Thymus (tissue), 11 donors: ENCODE measurements at regions not wholly inside any gene's neighbourhood (a gene's known extent, or its start where the extent isn't known, plus 50 kb on each side); places are given as distances from the start of the nearest gene placed in this dataset.

ENCODE experiments used
- DNase-seq, 9 donors: peaks; one replicate each; pipeline ENCODE4 v3.0.0-alpha.2; 2013; ENCODE audit warnings: low spot score in 9 of 9, low read depth in 6 of 9, missing footprints in 1 of 9
- H3K27ac ChIP-seq, 2 donors: one replicate each; pipeline ENCODE4 v1.5.1; 2013; ENCODE audit warnings: control low read depth in 1 of 2, low read depth in 1 of 2, low read length in 1 of 2, mild to moderate bottlenecking in 1 of 2, moderate library complexity in 1 of 2
- H3K27me3 ChIP-seq, 2 donors: one replicate each; pipeline ENCODE4 v1.5.1; 2013; ENCODE audit warnings: low read length in 1 of 2; ENCODE audit not compliant: control insufficient read depth in 2 of 2, insufficient read depth in 1 of 2
- H3K36me3 ChIP-seq, 2 donors: one replicate each; pipeline ENCODE4 v1.5.1; 2013; ENCODE audit warnings: low read length in 1 of 2, mild to moderate bottlenecking in 1 of 2, moderate library complexity in 1 of 2; ENCODE audit not compliant: control insufficient read depth in 2 of 2, insufficient read depth in 2 of 2
- H3K4me1 ChIP-seq, 2 donors: one replicate each; pipeline ENCODE4 v1.5.1; 2013; ENCODE audit warnings: low read length in 2 of 2; ENCODE audit not compliant: control insufficient read depth in 2 of 2, insufficient read depth in 2 of 2
- H3K4me3 ChIP-seq, 2 donors: one replicate each; pipeline ENCODE4 v1.5.1; 2013; ENCODE audit warnings: low read length in 2 of 2, control low read depth in 1 of 2, mild to moderate bottlenecking in 1 of 2
- H3K9me3 ChIP-seq, 2 donors: one replicate each; pipeline ENCODE4 v1.5.1; 2013; ENCODE audit warnings: low read length in 1 of 2, mild to moderate bottlenecking in 1 of 2; ENCODE audit not compliant: control insufficient read depth in 2 of 2, insufficient read depth in 1 of 2
- WGBS: extraction: QIAGEN DNeasy Blood & Tissue Kit; methylation state at CpG from one replicate; pipeline ENCODE4 v1.1.7; 2013; 5-methylcytosine and 5-hydroxymethylcytosine counted together
- donor health status: healthy.

DNA sequence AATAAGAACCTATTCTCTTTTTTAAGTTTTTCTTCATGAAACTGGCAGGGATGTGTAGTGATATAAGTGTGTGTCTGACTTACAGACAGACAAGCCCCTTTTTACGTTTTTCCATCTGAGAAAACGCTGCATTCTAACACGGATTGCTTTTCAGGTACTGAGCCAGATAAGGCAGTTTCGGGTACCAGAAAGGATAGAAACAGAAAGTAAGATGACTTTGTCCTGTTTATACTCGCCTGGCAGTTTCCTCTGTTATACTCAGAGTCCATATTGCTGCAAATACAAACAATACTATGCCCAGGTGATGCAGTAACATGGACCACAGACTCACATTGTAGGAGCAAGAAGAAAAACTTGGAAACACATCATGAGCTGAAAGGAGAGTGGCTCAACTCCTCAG lies 2320.6 kb upstream of the AGA start:
- H3K4me3 ChIP-seq: no peak overlapping the region
- no peaks in the 10 kb centered on the region for H3K36me3 ChIP-seq
- no peak for DNase-seq
- H3K27me3 ChIP-seq: no peaks in the 10 kb centered on the region
- H3K9me3 ChIP-seq: no peaks in the 10 kb centered on the region
- no peaks in the 10 kb centered on the region for H3K4me1 ChIP-seq
- H3K27ac ChIP-seq: no peak overlapping the region
- WGBS: 89% methylated on average over 5 of the region's 5 CpGs

DNA sequence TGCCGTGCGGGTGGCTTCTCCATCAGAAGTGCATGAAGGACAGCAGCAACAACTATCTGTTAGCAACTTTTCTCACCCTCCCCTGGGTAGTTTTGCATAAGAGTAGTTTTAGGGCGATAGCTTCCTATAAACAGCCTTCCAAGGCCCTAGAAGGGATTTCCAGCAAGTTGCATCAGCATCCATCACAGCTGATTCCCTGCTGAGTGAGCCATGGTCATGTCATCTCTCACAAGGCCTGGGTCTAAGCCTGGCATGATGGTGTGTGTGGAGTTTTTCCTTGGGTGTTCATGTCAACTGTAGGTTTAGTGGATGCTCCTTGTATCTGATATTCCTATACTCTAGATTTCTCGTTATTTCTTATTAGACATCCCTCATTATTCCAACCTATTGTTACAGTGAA lies 2324.7 kb upstream of the AGA start:
- 69% methylated on average over 4 of the region's 4 CpGs for WGBS
- no peaks in the 10 kb centered on the region for H3K9me3 ChIP-seq
- H3K4me1 ChIP-seq: no peaks in the 10 kb centered on the region
- no peak for DNase-seq
- no peaks in the 10 kb centered on the region for H3K27me3 ChIP-seq
- no peak overlapping the region for H3K4me3 ChIP-seq
- no peak overlapping the region for H3K27ac ChIP-seq
- H3K36me3 ChIP-seq: no peaks in the 10 kb centered on the region

GRCh38 chr4:179768996-179769395 lies 2326.8 kb upstream of the AGA start:
- WGBS: 95% methylated on average over 3 of the region's 3 CpGs
- H3K36me3 ChIP-seq: no peaks in the 10 kb centered on the region
- H3K4me3 ChIP-seq: no peak overlapping the region
- H3K4me1 ChIP-seq: no peaks in the 10 kb centered on the region
- DNase-seq: no peak
- no peaks in the 10 kb centered on the region for H3K9me3 ChIP-seq
- no peak overlapping the region for H3K27ac ChIP-seq
- H3K27me3 ChIP-seq: no peaks in the 10 kb centered on the region

DNA sequence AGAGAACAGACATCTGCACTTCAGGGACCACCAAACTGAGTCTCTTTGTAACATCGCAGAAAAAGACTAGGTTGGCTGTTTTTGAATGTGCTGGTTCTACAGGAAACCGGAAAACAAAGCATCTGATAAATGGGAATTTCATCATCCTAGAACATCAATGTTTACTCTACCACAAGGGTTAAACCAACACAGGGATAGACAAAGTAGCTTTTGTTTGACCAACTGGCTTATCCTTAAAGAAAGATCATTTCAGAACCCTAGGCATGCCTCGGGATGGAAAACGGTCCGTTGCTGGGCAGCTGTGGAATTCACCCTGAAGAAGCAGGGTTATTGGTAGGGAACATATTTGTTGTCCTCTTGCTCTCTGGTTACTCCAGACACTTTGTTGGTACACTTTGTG lies 2355.5 kb upstream of the AGA start:
- Histone ChIP-seq H3K4me3 (no peak overlapping the region), H3K9me3 (no peaks in the 10 kb centered on the region), H3K4me1 (no peaks in the 10 kb centered on the region), H3K27me3 (no peaks in the 10 kb centered on the region), H3K27ac (no peak overlapping the region), H3K36me3 (no peaks in the 10 kb centered on the region)
- WGBS: 94% methylated on average over 5 of the region's 5 CpGs
- no peak for DNase-seq

- Histone ChIP-seq H3K27me3 (no peaks in the 10 kb centered on the region), H3K4me1 (no peaks in the 10 kb centered on the region), H3K36me3 (no peaks in the 10 kb centered on the region), H3K4me3 (no peak overlapping the region), H3K27ac (no peak overlapping the region), H3K9me3 (no peaks in the 10 kb centered on the region)
- no peak for DNase-seq
- 98% methylated on average over 1 of the region's 1 CpG for WGBS
Measured at GRCh38 chr4:179803857-179804256, 2361.6 kb upstream of the AGA start.

DNA sequence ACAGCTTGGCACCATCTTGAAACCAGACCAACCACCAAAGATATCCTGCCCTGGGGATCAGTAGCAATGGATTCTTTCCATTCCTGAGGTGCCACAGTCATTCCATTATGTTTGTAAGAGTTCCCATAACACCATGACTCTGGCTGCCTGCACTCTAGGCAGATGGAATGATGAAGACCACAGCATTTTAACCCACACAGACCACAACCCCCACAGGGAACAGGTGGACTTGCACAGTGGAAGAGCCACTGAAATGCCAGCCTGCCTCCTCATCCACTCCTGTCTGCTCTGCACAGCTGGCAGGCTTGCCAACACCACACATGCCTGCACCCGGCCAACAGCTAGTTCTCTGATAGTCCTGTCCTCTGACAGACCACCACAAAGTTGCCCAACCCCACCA lies 2362.2 kb upstream of the AGA start:
- Histone ChIP-seq H3K4me1 (no peaks in the 10 kb centered on the region), H3K9me3 (no peaks in the 10 kb centered on the region), H3K27ac (no peak overlapping the region), H3K36me3 (no peaks in the 10 kb centered on the region), H3K4me3 (no peak overlapping the region), H3K27me3 (no peaks in the 10 kb centered on the region)
- 92% methylated on average over 1 of the region's 1 CpG for whole genome bisulfite sequencing
- no peak for DNase-seq

DNA sequence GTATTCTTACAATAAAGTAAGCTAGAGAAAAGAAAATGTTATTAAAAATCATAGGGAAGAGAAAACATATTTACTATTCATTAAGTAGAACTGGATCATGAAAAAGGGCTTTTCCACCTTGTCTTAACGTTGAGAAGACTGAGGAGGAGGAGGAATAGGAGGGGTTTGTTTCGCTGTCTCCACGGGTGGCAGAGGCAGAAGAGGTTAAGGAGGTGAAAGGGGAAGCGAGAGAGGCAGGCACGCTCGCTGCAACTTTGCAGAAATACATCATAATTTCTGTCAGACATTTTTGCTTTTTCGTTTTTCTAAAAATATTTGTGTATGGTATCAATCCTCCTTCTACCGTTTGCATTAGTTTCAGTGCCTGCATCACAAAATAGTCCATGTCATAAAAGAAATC lies 2375.1 kb upstream of the AGA start:
- no peaks in the 10 kb centered on the region for H3K27me3 ChIP-seq
- DNase-seq: no peak
- H3K4me3 ChIP-seq: no peak overlapping the region
- no peaks in the 10 kb centered on the region for H3K9me3 ChIP-seq
- 76% methylated on average over 8 of the region's 8 CpGs for WGBS
- no peak overlapping the region for H3K27ac ChIP-seq
- H3K4me1 ChIP-seq: no peaks in the 10 kb centered on the region
- H3K36me3 ChIP-seq: no peaks in the 10 kb centered on the region

DNA sequence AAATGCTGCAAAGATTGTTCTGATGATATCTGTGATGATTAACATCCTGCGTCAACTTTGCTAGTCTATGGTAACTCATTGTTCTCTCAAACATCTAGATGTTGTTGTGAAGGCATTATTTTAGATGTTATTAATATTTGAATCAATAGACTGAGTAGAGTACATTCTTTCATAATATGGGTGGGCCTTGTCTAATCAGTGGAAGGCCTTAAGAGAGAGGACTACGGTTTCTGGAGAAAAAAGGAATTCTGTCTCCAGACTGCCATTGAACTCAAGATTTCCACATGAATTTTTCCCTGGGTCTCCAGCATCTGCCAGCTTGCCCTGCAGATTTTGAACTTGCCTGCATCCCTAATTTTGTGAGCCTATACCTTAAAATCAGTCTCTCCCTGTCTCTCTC lies 2381.1 kb upstream of the AGA start:
- 45% methylated on average over 2 of the region's 2 CpGs for WGBS
- H3K4me3 ChIP-seq: no peak overlapping the region
- H3K27ac ChIP-seq: no peak overlapping the region
- no peaks in the 10 kb centered on the region for H3K9me3 ChIP-seq
- H3K4me1 ChIP-seq: no peaks in the 10 kb centered on the region
- H3K36me3 ChIP-seq: no peaks in the 10 kb centered on the region
- DNase-seq: no peak
- H3K27me3 ChIP-seq: no peaks in the 10 kb centered on the region

DNA sequence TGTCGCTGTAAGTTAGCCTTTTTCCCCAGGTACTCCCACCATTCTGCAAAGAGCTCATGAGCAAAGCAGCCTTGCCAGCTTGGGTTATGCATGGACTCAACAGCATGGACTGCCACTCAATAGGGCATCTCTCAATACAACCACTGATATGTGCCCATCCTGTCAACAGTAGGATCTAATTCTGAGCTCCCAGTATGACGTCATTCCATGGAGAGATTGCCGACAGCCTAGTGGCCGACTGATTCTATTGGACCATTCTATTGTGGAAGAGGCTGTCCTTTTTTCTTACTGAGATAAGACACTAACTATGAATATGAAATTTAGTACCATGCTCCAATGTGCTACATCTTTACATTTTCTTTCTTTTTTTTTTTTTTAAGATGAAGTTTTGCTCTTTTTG lies 2389.0 kb upstream of the AGA start:
- H3K27me3 ChIP-seq: no peaks in the 10 kb centered on the region
- no peaks in the 10 kb centered on the region for H3K4me1 ChIP-seq
- no peaks in the 10 kb centered on the region for H3K9me3 ChIP-seq
- no peaks in the 10 kb centered on the region for H3K36me3 ChIP-seq
- 95% methylated on average over 4 of the region's 4 CpGs for WGBS
- H3K27ac ChIP-seq: no peak overlapping the region
- H3K4me3 ChIP-seq: no peak overlapping the region
- DNase-seq: no peak
